GM12874 (cell line): ENCODE measurements at regions not wholly inside any gene's neighbourhood (a gene's known extent, or its start where the extent isn't known, plus 50 kb on each side); places are given as distances from the start of the nearest gene placed in this dataset.

Source experiments
- CTCF ChIP-seq: IDR thresholded peaks from 2 replicates; pipeline ENCODE4 v1.5.1; 2011; ENCODE audit warnings: low read depth, mild to moderate bottlenecking, control low read depth, low read length, moderate library complexity; ENCODE audit not compliant: insufficient read depth

GRCh38 chr10:125473143-125473793 is 209.7 kb downstream of the TEX36 start:
- no peak for TF ChIP-seq CTCF

- TF ChIP-seq CTCF, result no peak
These were observed 210.9 kb downstream of the TEX36 start for GRCh38 chr10:125472010-125472607.

GRCh38 chr10:125468278-125468677 is 214.7 kb downstream of the TEX36 start:
- no peak for TF ChIP-seq CTCF

- TF ChIP-seq CTCF, result no peak
These were observed 216.3 kb downstream of the TEX36 start for GRCh38 chr10:125466685-125467084.

GRCh38 chr10:125462845-125463244 is 220.1 kb downstream of the TEX36 start:
- no peak for TF ChIP-seq CTCF

- no peak for TF ChIP-seq CTCF
These were observed 222.6 kb downstream of the TEX36 start for GRCh38 chr10:125460326-125460725.

GRCh38 chr10:125457406-125457805 is 225.6 kb downstream of the TEX36 start:
- no peak for TF ChIP-seq CTCF

- no peak for TF ChIP-seq CTCF
These were observed 227.1 kb downstream of the TEX36 start for GRCh38 chr10:125455855-125456254.
